H7 (cell line): ENCODE measurements at regions not wholly inside any gene's neighbourhood (a gene's known extent, or its start where the extent isn't known, plus 50 kb on each side); places are given as distances from the start of the nearest gene placed in this dataset.
A peak's percentile ranks its signal among the peaks of the same experiment; 100 is the strongest.
"Not testable (repeated sequence)": the region's sequence is repeated elsewhere in the genome, so short reads cannot be mapped to it uniquely, and the experiment has no call there.

Experiments used
- DNase-seq: peaks from one replicate; pipeline ENCODE4 v3.0.0; 2012
- H3K27me3 ChIP-seq: 2 replicates; pipeline ENCODE4 v1.6.0; 2011; ENCODE audit warnings: mild to moderate bottlenecking, low read length; ENCODE audit not compliant: control insufficient read depth, insufficient read depth
- H3K36me3 ChIP-seq: replicated peaks from 2 replicates; pipeline ENCODE4 v1.5.1; 2011; ENCODE audit warnings: low read length; ENCODE audit not compliant: control insufficient read depth, insufficient read depth
- H3K4me3 ChIP-seq: 2 replicates; pipeline ENCODE4 v1.5.1; 2011; ENCODE audit warnings: low read depth, mild to moderate bottlenecking, control low read depth, low read length, moderate library complexity; ENCODE audit not compliant: insufficient read depth

- no peak overlapping the region for H3K4me3 ChIP-seq
- H3K27me3 ChIP-seq = no peaks in the 10 kb centered on the region
- no peaks in the 10 kb centered on the region for H3K36me3 ChIP-seq
- DNase-seq = no peak
Observed at GRCh38 chr2:72078773-72079172, 68.9 kb downstream of the CYP26B1 start.

GRCh38 chr2:72077702-72078169 is 69.9 kb downstream of the CYP26B1 start:
- no peak overlapping the region for H3K4me3 ChIP-seq
- no peaks in the 10 kb centered on the region for H3K36me3 ChIP-seq
- DNase-seq = no peak
- H3K27me3 ChIP-seq = no peaks in the 10 kb centered on the region

- not testable (repeated sequence) for H3K4me3 ChIP-seq, H3K36me3 ChIP-seq, H3K27me3 ChIP-seq, DNase-seq
Observed at GRCh38 chr2:72073373-72073772, 74.3 kb downstream of the CYP26B1 start.

- not testable (repeated sequence) for H3K4me3 ChIP-seq, H3K27me3 ChIP-seq, H3K36me3 ChIP-seq, DNase-seq
Observed at GRCh38 chr2:72064197-72064596, 83.5 kb downstream of the CYP26B1 start.

- Histone ChIP-seq H3K36me3 (no peaks in the 10 kb centered on the region), H3K4me3 (no peak overlapping the region), H3K27me3 (no peaks in the 10 kb centered on the region)
- DNase-seq = no peak
Observed at GRCh38 chr2:72062336-72062735, 85.3 kb downstream of the CYP26B1 start.

GRCh38 chr2:72057308-72057707 is 90.4 kb downstream of the CYP26B1 start:
- no peaks in the 10 kb centered on the region for H3K27me3 ChIP-seq
- H3K36me3 ChIP-seq = no peaks in the 10 kb centered on the region
- no peak overlapping the region for H3K4me3 ChIP-seq
- DNase-seq = no peak

- no peak for DNase-seq
- Histone ChIP-seq H3K36me3 (no peaks in the 10 kb centered on the region), H3K4me3 (no peak overlapping the region), H3K27me3 (no peaks in the 10 kb centered on the region)
Observed at GRCh38 chr2:72051971-72052505, 95.6 kb downstream of the CYP26B1 start.

- Histone ChIP-seq H3K36me3 (no peaks in the 10 kb centered on the region), H3K4me3 (no peak overlapping the region), H3K27me3 (no peaks in the 10 kb centered on the region)
- no peak for DNase-seq
Observed at GRCh38 chr2:72051204-72051603, 96.5 kb downstream of the CYP26B1 start.

- DNase-seq = no peak
- H3K4me3 ChIP-seq = no peak overlapping the region
- no peaks in the 10 kb centered on the region for H3K36me3 ChIP-seq
- no peaks in the 10 kb centered on the region for H3K27me3 ChIP-seq
Observed at GRCh38 chr2:72050734-72051133, 96.9 kb downstream of the CYP26B1 start.

GRCh38 chr2:72048881-72049477 is 98.7 kb downstream of the CYP26B1 start:
- DNase-seq = no peak
- Histone ChIP-seq H3K27me3 (no peaks in the 10 kb centered on the region), H3K36me3 (no peaks in the 10 kb centered on the region), H3K4me3 (no peak overlapping the region)

- no peak for DNase-seq
- H3K27me3 ChIP-seq = no peaks in the 10 kb centered on the region
- no peak overlapping the region for H3K4me3 ChIP-seq
- no peaks in the 10 kb centered on the region for H3K36me3 ChIP-seq
Observed at GRCh38 chr2:72043985-72044384, 103.7 kb downstream of the CYP26B1 start.

GRCh38 chr2:72041638-72042111 is 106.0 kb downstream of the CYP26B1 start:
- H3K27me3 ChIP-seq = no peaks in the 10 kb centered on the region
- H3K4me3 ChIP-seq = no peak overlapping the region
- DNase-seq = peak; percentile 10
- H3K36me3 ChIP-seq = no peaks in the 10 kb centered on the region

- Histone ChIP-seq H3K4me3 (no peak overlapping the region), H3K36me3 (no peaks in the 10 kb centered on the region), H3K27me3 (no peaks in the 10 kb centered on the region)
- no peak for DNase-seq
Observed at GRCh38 chr2:72040629-72041571, 106.8 kb downstream of the CYP26B1 start.

GRCh38 chr2:72038524-72038923 is 109.1 kb downstream of the CYP26B1 start:
- Histone ChIP-seq H3K4me3 (no peak overlapping the region), H3K36me3 (no peaks in the 10 kb centered on the region), H3K27me3 (no peaks in the 10 kb centered on the region)
- DNase-seq = no peak

- no peaks in the 10 kb centered on the region for H3K36me3 ChIP-seq
- H3K4me3 ChIP-seq = no peak overlapping the region
- no peaks in the 10 kb centered on the region for H3K27me3 ChIP-seq
- peak; percentile 41 for DNase-seq
Observed at GRCh38 chr2:72037261-72037666, 110.4 kb downstream of the CYP26B1 start.
